Effector memory CD8-positive, alpha-beta T cell (primary cell): ENCODE measurements at regions not wholly inside any gene's neighbourhood (a gene's known extent, or its start where the extent isn't known, plus 50 kb on each side); places are given as distances from the start of the nearest gene placed in this dataset.
"Not testable (repeated sequence)": the region's sequence is repeated elsewhere in the genome, so short reads cannot be mapped to it uniquely, and the experiment has no call there.

Experiments used
- ATAC-seq: fragments of 150-1000 bp; cut with Tn5 transposase; replicated peaks from 2 replicates; pipeline ENCODE4 v1.10.0; 2021; ENCODE audit warnings: mild to moderate bottlenecking, moderate library complexity
- DNase-seq, 3 experiments: peaks; one replicate each; pipeline ENCODE4 v3.0.0; 2021
- H3K27ac Mint-ChIP-seq, 2 donors: one replicate each; pipeline ENCODE4 v1.8.0; 2022; ENCODE audit warnings: mild to moderate bottlenecking in 2 of 2, mixed read lengths in 2 of 2, moderate library complexity in 2 of 2
- H3K27me3 Mint-ChIP-seq, 2 donors: one replicate each; pipeline ENCODE4 v1.8.0; 2022; ENCODE audit warnings: mixed read lengths in 2 of 2
- H3K36me3 Mint-ChIP-seq: one replicate; pipeline ENCODE4 v1.8.0; 2022; ENCODE audit warnings: mild to moderate bottlenecking, moderate library complexity, mixed read lengths; ENCODE audit not compliant: insufficient read depth
- H3K4me1 Mint-ChIP-seq, 2 donors: one replicate each; pipeline ENCODE4 v1.8.0; 2022; ENCODE audit warnings: low read depth in 2 of 2, mixed read lengths in 2 of 2
- H3K4me3 Mint-ChIP-seq, 2 donors: one replicate each; pipeline ENCODE4 v1.8.0; 2022; ENCODE audit warnings: mild to moderate bottlenecking in 2 of 2, mixed read lengths in 2 of 2, moderate library complexity in 2 of 2
- H3K9me3 Mint-ChIP-seq, 2 donors: one replicate each; pipeline ENCODE4 v1.8.0; 2022; ENCODE audit warnings: mixed read lengths in 2 of 2

DNA sequence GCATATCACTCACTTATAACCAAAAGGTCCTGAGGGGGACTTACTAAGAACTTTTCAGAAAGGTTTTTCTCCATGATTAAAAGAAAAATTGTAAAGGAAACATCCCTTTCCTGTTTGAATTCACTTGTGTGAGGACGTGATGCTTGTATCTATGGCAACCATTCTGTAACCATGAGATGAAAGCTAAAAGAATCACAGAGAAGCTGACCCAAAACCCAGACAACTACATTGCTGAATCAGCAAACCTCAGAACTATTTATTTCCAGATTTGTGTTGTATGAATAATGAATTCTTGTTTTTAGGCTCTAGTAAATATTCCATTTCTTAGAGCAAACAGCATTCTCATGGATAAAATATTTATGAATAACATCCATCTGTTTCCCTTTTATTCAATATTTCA lies 91.2 kb downstream of the RCHY1 start:
- Mint-ChIP-seq H3K27me3 (peaks cover 32 to 57% of the 10 kb centered on the region in 2 donors), H3K27ac (no peak overlapping the region), H3K4me1 (no peaks in the 10 kb centered on the region), H3K4me3 (no peak overlapping the region), H3K9me3 (peaks cover 6 to 14% of the 10 kb centered on the region in 2 donors), H3K36me3 (no peaks in the 10 kb centered on the region)
- DNase-seq (no peak), ATAC-seq (no peak)

DNA sequence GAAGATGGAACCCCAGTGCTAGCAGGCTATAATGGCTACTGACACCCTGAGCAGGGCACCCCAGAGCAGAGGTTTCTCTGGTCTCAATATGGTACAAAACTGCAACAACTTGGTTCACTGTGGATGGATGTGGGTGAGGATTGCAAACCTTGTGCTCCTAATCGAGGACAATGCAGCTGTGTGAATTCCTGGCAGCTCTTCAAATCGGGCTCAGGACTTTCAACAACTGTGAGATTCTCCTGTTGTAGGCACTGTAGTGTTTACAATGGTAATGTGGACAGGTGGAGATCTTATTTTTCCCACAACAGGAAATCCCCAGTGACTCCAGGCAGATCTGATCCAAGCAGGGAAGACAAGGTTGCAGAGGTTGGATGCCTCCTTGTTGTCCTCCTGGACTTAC lies 101.5 kb downstream of the RCHY1 start:
- ATAC-seq: no peak
- H3K4me3 Mint-ChIP-seq: no peak overlapping the region
- no peaks in the 10 kb centered on the region for H3K36me3 Mint-ChIP-seq

DNA sequence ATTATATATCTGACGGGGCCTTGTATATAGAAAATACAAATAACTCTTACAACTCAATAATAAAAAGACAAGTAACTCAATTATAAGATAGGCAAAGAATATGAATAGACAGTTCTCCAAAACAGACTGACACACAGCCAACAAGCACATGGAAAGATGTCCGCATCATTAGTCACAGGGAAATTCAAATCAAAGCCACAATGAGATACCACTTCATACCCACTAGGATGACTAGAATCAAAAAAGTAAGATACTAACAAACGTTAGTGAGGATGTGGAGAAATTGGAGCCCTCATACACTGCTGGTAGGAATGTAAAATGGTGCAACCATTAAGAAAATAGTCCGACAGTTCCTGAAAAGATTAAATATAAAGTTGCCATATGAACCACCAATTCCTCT lies 115.7 kb downstream of the RCHY1 start:
- Mint-ChIP-seq H3K9me3 (peaks cover 0 to 6% of the 10 kb centered on the region in 2 donors), H3K36me3 (no peaks in the 10 kb centered on the region), H3K4me3 (no peak overlapping the region), H3K27me3 (peaks cover 0 to 25% of the 10 kb centered on the region in 2 donors), H3K4me1 (no peaks in the 10 kb centered on the region), H3K27ac (no peak overlapping the region)
- DNase-seq: no peak
- no peak for ATAC-seq

More for the DNA sequence above, 101.5 kb downstream of the RCHY1 start:
- Mint-ChIP-seq H3K9me3 (no peaks in the 10 kb centered on the region), H3K4me1 (no peaks in the 10 kb centered on the region), H3K27ac (no peak overlapping the region), H3K27me3 (peaks cover 10 to 19% of the 10 kb centered on the region in 2 donors)
- no peak for DNase-seq

DNA sequence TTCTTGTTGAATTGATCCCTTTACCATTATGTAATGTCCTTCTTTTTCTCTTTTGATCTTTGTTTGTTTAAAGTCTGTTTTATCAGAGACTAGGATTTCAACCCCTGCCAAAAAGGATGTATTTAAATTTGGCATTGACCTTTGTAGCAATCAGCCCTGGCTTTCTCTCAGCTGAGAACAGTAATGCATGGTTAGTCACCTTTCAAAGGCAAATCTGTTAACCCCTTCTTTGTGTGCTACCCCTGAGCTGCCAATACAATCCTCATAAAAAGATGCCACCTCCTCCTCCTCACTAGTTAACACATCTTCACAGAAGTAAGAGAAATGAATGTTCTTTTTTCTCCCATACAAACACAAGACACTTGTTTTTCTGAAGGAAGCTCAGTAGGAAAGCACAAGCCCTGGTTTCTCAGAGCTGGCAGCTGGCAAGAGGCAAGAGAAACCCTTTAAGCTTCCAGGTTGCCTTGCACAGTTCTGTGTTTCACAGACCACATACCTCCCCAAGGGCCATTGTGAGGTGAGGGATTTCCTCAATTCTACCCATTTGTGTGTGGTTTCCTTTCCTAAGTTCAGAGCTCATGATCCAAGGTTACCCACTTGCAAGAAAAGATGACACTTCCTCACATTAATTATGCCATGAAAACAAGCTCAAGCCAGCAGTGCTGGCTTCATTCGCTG lies 122.6 kb downstream of the RCHY1 start:
- Mint-ChIP-seq H3K36me3 (no peaks in the 10 kb centered on the region), H3K27me3 (peaks cover 12 to 26% of the 10 kb centered on the region in 2 donors), H3K4me1 (no peaks in the 10 kb centered on the region), H3K4me3 (no peak overlapping the region), H3K27ac (no peak overlapping the region), H3K9me3 (peaks cover 1 to 6% of the 10 kb centered on the region in 2 donors)
- DNase-seq: no peak
- no peak for ATAC-seq

DNA sequence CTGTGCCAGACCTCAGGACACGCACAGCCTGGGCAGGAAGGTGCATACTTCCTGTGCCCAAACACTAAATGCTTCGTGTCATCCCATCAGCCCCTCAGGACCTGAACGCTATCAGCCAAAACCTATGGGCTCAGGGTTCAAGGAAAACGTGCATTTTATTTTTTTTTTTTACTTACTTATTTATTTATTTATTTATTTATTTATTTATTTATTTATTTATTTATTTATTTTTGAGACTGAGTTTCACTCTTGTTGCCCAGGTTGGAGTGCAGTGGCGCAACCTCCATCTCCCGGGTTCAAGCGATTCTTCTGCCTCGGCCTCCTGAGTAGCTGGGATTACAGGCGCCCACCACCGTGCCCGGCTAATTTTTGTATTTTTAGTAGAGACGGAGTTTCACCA lies 127.8 kb downstream of the RCHY1 start:
- not testable (repeated sequence) for DNase-seq, H3K4me1 Mint-ChIP-seq, H3K4me3 Mint-ChIP-seq, H3K27me3 Mint-ChIP-seq, H3K36me3 Mint-ChIP-seq, ATAC-seq, H3K9me3 Mint-ChIP-seq, H3K27ac Mint-ChIP-seq

DNA sequence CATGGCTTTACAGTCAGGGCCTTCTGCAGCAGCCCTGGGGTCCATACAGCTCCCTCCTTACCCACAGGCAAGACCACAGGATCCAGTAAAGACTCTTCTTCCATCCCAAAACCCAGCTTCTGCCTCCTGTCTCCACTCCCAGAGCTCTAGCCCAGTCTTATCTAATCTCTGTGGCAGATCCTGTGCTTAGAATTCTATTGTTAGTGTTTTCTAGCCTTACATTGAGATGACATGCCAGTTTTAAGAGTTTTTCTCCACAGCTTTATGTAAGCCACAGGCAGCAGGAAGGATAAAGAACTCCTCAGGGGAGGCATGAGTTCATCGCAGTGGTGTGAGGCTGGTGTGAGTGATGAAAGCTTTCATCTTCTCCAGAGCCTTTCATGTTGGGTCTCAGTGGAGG lies 129.1 kb downstream of the RCHY1 start:
- H3K9me3 Mint-ChIP-seq: peaks cover 2 to 5% of the 10 kb centered on the region in 2 donors
- H3K36me3 Mint-ChIP-seq: no peaks in the 10 kb centered on the region
- no peaks in the 10 kb centered on the region for H3K27me3 Mint-ChIP-seq
- H3K4me3 Mint-ChIP-seq: no peak overlapping the region
- no peaks in the 10 kb centered on the region for H3K4me1 Mint-ChIP-seq
- no peak for ATAC-seq
- no peak overlapping the region for H3K27ac Mint-ChIP-seq
- no peak for DNase-seq

DNA sequence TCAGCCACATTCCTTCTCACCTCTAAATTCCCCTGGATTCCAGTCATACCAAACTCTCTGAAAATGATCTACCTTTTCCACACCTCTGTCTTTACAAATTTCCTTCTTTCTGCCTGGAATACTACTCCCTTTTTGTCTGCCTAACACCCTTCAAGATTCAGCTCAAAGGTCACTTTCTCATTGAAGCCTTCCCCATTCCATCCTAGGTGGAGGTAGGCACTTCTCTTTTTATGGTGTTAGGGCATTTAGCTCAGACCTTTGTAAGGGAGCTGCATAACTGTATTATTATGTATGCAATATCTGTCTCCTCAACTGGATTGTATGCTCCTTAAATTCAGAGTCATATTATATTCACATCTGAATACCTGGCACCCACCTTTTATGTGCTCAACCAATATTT lies 137.7 kb downstream of the RCHY1 start:
- ATAC-seq: no peak
- peaks cover 18 to 29% of the 10 kb centered on the region in 2 donors for H3K27me3 Mint-ChIP-seq
- no peak overlapping the region for H3K27ac Mint-ChIP-seq
- no peaks in the 10 kb centered on the region for H3K4me1 Mint-ChIP-seq
- peaks cover 9 to 22% of the 10 kb centered on the region in 2 donors for H3K9me3 Mint-ChIP-seq
- H3K4me3 Mint-ChIP-seq: no peak overlapping the region
- no peak for DNase-seq
- H3K36me3 Mint-ChIP-seq: peaks cover 3% of the 10 kb centered on the region

DNA sequence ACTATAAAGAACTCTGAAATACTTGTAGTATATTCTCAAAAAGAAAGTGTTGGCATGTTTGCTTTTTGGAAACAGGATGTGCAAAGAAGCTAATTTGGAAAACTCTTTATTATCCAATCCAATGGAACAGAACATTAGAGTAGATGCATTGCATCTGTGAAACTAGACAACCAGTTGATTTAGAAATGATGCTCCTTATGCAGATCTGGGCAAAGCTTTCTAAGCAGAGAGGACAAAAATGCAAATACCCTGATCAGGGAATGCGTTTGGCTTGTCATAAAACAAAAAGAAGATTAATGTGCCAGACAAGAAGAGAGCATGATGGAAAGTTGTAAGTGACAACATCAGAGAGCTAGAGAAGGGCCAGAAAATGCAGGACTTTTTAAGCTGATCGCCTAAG lies 142.3 kb downstream of the RCHY1 start:
- ATAC-seq (no peak), DNase-seq (no peak)
- peaks cover 3% of the 10 kb centered on the region for H3K36me3 Mint-ChIP-seq
- peaks cover 0 to 2% of the 10 kb centered on the region in 2 donors for H3K9me3 Mint-ChIP-seq
- no peak overlapping the region for H3K27ac Mint-ChIP-seq
- peaks cover 27 to 29% of the 10 kb centered on the region in 2 donors for H3K27me3 Mint-ChIP-seq
- H3K4me3 Mint-ChIP-seq: no peak overlapping the region
- no peaks in the 10 kb centered on the region for H3K4me1 Mint-ChIP-seq

DNA sequence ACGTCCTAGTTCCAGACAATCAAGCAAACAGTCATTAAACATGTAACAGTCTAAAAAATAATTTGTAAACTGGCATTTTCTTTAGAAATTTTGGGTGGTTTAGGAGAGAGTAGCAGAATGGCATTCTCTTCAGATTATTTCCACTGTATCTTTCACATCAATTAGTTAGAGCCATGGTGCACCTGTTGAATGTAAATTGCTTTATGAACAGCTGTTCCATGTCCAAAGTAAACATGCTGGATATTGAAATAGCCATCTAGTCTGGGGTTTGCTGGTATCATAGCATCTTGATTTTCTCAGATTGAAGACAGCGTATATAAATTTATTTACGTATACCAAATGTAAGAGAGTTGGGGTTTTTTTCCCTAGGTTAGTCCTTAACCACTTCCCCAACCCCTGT lies 143.6 kb downstream of the RCHY1 start:
- no peak overlapping the region for H3K4me3 Mint-ChIP-seq
- no peak overlapping the region for H3K27ac Mint-ChIP-seq
- no peaks in the 10 kb centered on the region for H3K4me1 Mint-ChIP-seq
- ATAC-seq (no peak), DNase-seq (no peak)
- peaks cover 0 to under 1% of the 10 kb centered on the region in 2 donors for H3K9me3 Mint-ChIP-seq
- peaks cover 15 to 19% of the 10 kb centered on the region in 2 donors for H3K27me3 Mint-ChIP-seq
- peaks cover 3% of the 10 kb centered on the region for H3K36me3 Mint-ChIP-seq

DNA sequence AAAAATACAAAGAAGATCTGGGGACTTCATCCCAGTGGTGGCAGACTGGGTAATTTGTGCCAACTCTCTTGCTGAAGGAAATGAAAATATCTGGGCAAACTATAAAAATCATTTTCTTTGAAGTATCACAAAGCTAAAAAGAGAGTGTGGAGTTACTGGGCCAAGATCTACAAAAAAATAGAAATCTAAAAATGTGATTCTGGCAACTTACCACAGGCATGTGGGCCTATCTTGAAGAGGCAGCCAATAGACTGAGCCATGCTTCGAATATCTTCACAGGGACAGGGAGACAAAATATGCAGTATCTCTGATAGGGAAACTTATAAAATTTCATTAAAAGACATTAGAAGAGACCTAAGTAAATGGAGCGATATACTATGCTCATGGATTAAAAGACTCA lies 168.8 kb downstream of the RCHY1 start:
- no peak overlapping the region for H3K27ac Mint-ChIP-seq
- no peak overlapping the region for H3K4me3 Mint-ChIP-seq
- ATAC-seq: no peak

DNA sequence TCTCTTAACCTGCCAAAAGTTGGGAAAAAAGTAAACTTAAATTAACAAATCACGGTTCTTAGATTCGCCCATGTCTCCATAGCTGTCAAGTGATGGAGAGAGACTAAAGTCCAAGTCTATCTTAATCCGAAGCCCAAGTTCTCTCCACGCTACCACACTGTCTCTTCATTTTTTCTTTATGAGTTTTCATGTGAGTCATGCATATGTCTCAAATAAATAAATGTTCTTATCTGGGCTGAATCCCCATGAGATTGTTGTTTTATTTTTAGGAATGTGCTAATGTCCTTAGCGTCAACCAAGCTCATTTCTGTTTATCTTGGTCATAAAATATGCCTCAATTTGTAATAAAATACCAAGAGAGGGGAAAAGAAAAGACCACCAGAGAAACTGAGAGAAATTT lies 169.3 kb downstream of the RCHY1 start:
- Mint-ChIP-seq H3K9me3 (no peaks in the 10 kb centered on the region), H3K4me3 (no peak overlapping the region), H3K4me1 (no peaks in the 10 kb centered on the region), H3K27ac (no peak overlapping the region), H3K27me3 (no peaks in the 10 kb centered on the region), H3K36me3 (peaks cover 2% of the 10 kb centered on the region)
- ATAC-seq (no peak), DNase-seq (no peak)

More for the DNA sequence above, 168.8 kb downstream of the RCHY1 start:
- peaks cover 2% of the 10 kb centered on the region for H3K36me3 Mint-ChIP-seq
- no peaks in the 10 kb centered on the region for H3K9me3 Mint-ChIP-seq
- no peaks in the 10 kb centered on the region for H3K4me1 Mint-ChIP-seq
- no peaks in the 10 kb centered on the region for H3K27me3 Mint-ChIP-seq
- DNase-seq: no peak

DNA sequence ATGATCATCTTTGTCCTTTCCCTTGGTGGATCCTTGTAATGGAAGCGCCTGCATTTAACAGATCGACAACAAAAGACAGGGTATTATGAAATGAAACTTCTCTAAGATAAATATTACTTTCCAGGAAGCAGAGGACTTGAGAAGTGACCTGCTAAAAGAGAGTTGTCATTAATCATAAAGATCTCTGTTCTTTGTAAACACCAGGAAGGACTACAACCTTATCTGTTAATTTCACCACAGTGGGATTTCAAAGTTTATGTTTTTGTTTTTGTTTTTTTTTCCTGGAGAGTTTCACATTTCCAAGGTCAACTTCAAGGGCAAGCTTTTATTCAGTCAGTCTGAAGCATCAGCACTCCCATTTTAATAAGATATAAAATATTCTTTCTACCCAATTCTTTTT lies 170.9 kb downstream of the RCHY1 start:
- no peaks in the 10 kb centered on the region for H3K4me1 Mint-ChIP-seq
- no peak overlapping the region for H3K4me3 Mint-ChIP-seq
- H3K27ac Mint-ChIP-seq: no peak overlapping the region
- H3K9me3 Mint-ChIP-seq: no peaks in the 10 kb centered on the region
- no peak for ATAC-seq
- no peaks in the 10 kb centered on the region for H3K27me3 Mint-ChIP-seq
- no peaks in the 10 kb centered on the region for H3K36me3 Mint-ChIP-seq
- DNase-seq: no peak

DNA sequence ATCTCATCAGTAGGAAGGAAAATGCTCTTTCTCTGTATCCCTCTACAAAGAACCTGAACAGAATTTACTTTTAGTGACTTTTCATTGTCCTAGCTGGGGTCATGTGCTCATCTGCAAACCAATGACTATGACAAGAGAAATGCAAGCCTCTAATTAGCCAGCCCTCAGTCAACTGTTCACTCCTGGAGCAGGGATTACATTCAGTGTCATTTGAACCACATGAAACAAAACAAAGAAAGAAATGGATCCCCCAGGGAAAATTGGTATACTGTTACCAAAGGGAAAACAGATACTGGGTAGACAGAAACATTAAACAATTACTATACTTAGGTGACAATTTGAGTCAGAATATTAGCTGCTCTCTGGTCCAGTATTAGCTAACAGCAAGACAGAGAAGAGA lies 173.6 kb downstream of the RCHY1 start:
- DNase-seq (no peak), ATAC-seq (no peak)
- Mint-ChIP-seq H3K27me3 (no peaks in the 10 kb centered on the region), H3K4me1 (no peaks in the 10 kb centered on the region), H3K9me3 (peaks cover 0 to 8% of the 10 kb centered on the region in 2 donors), H3K4me3 (no peak overlapping the region), H3K27ac (no peak overlapping the region), H3K36me3 (no peaks in the 10 kb centered on the region)

DNA sequence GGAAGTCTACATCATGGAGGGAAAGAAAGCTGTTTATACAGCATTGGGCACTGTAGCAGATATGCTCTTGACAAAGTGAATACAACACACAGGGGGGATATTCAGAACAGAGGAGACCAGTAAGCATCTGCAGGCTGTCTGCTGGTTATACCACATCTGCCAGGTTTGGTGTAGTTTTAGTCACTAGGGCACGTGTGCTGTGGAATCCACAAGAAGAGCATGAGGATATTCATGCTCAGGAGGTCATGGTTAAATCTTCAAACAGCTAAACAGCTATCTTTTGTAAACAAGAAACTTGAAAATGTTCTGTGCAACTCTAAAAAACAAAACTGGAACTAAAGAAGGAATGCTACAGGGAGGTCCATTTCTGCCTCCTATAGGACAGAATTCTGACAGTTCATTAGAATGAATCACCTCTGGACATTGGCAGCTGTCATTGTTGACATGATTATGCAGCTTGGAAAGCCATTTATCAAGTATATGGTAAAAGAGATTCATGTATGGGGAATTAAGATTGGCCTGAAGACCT lies 175.8 kb downstream of the RCHY1 start:
- Mint-ChIP-seq H3K27me3 (no peaks in the 10 kb centered on the region), H3K9me3 (peaks cover 10 to 11% of the 10 kb centered on the region in 2 donors), H3K4me1 (no peaks in the 10 kb centered on the region), H3K27ac (no peak overlapping the region), H3K4me3 (no peak overlapping the region), H3K36me3 (no peaks in the 10 kb centered on the region)
- no peak for ATAC-seq
- DNase-seq: no peak
